Left cardiac atrium (tissue), 4 donors: ENCODE measurements at regions not wholly inside any gene's neighbourhood (a gene's known extent, or its start where the extent isn't known, plus 50 kb on each side); places are given as distances from the start of the nearest gene placed in this dataset.
"Not testable (repeated sequence)": the region's sequence is repeated elsewhere in the genome, so short reads cannot be mapped to it uniquely, and the experiment has no call there.

ENCODE experiments used
- ATAC-seq, 2 donors: fragments of 200-7000 bp; cut with Tn5 transposase; one replicate each; pipeline ENCODE4 v1.9.1; 2020; ENCODE audit warnings: mild to moderate bottlenecking in 2 of 2, moderate library complexity in 2 of 2
- DNase-seq: peaks from one replicate; pipeline ENCODE4 v3.0.0-alpha.2; 2020
- intact Hi-C, 2 donors: fragments of 100-400 bp; cut with DNase I; formaldehyde crosslinking; loops; one replicate each; pipeline versions ENCODE4 v1.14.1 to v1.15.1; 2022 to 2023
- donor health status: DM: no; HTN: yes; CAD: no.
- donor health status: DM: no; HTN: yes; CAD: no; lungs with severe emphysema.
- donor health status: DM: yes; HTN: yes; CAD: no.
- donor health status: Dilated cardiomyopathy.

GRCh38 chr1:73029571-73029970, 747.2 kb upstream of the NEGR1 start:
- intact Hi-C loops, result no loop called here
- DNase-seq (no peak), ATAC-seq (no peak)

DNA sequence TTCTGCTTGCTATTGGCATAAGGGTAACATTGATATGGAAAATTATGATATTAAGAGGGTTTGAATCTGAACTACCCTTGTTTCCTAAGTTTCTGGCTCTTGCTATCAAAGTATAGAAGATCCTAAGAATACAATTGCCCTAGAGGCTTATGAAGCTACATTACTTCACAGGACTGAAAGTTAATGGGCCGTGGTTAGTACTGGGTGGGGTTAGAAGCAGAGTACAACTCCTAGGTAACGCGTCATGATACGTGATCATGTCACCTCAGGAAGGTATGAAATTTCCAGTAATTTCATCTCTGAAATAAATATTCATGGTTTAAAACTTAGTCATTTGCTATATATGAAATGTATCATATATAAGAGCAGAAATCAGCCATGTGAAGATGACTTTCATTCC, 743.8 kb upstream of the NEGR1 start:
- intact Hi-C loops, result no loop called here
- no peak for ATAC-seq

DNA sequence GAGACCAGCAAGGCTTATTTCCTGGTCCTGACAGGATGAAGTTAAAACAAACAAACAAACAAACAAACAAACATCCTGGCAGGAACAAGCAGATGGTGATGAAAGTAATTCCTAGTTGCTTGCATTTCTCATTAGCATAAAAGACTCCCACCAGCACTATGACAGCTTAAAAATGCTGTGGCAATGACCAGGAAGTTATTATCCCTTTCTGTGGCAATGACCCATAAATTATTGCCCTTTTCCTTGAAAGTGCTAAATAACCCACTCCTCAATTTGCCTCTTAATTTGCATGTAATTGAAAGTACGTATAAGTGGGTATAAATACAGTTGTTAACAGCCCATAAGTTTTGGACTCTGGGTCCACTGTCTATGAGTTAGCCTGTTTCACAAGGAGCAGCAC, 727.6 kb upstream of the NEGR1 start:
- DNase-seq, result no peak
- intact Hi-C loops, result no loop called here
- no peak for ATAC-seq

More for the DNA sequence above, 743.8 kb upstream of the NEGR1 start:
- DNase-seq, result no peak

- no peak for DNase-seq
- no peak for ATAC-seq
- intact Hi-C loops, result no loop called here
Observed at GRCh38 chr1:73009311-73009710, 727.0 kb upstream of the NEGR1 start.

GRCh38 chr1:72997624-72998023, 715.3 kb upstream of the NEGR1 start:
- intact Hi-C loops, result no loop called here
- ATAC-seq, result no peak

GRCh38 chr1:72997041-72997440, 714.7 kb upstream of the NEGR1 start:
- ATAC-seq (no peak), DNase-seq (no peak)
- intact Hi-C loops, result no loop called here

More at GRCh38 chr1:72997624-72998023, 715.3 kb upstream of the NEGR1 start:
- no peak for DNase-seq

DNA sequence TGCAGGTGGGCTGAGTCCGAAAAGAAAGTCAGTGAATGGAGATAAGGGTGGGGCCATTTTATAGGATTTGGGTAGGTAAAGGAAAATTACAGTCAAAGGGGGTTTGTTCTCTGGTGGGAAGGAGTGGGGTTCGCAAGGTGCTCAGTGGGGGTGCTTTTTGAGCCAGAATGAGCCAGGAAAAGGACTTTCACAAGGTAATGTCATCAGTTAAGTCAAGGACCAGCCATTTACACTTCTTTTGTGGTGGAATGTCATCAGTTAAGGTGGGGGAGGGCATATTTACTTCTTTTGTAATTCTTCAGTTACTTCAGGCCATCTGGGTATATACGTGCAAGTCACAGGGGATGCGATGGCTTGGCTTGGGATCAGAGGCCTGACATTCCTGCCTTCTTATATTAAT, 705.5 kb upstream of the NEGR1 start:
- ATAC-seq, intact Hi-C loops, DNase-seq: not testable (repeated sequence)

DNA sequence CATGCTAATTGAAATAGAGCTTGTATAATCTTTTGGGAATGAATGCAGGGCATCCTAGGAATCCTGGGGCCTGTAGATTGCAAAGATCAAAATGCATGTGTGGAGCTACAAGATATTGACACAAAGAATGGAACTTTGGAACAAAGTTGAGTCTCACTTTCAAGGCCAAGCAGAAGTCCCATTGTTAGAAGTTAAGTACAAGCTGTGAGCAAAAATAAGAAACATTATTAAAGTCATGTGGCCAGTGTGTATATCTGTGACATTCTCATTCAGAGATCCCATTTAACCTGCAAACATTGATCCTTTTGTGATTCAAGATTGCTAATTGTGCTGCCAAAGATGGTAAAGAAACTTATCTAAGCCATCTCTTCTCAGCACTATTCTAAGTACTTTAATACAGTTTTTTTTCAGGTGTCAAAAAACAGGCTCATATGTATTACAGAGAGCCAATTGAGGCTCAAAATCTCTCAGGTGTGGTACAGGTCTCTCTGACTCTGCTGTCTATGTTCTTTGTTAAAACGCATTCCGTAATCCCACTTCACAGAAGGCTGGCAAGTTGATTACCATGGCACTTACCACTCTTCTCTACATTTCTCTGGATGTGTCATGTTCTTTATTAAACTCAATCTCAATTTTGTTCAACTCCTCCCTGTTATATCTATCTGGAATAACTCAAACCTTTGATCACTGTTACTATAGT, 704.4 kb upstream of the NEGR1 start:
- ATAC-seq (no peak), DNase-seq (no peak)
- intact Hi-C loops, result no loop called here

DNA sequence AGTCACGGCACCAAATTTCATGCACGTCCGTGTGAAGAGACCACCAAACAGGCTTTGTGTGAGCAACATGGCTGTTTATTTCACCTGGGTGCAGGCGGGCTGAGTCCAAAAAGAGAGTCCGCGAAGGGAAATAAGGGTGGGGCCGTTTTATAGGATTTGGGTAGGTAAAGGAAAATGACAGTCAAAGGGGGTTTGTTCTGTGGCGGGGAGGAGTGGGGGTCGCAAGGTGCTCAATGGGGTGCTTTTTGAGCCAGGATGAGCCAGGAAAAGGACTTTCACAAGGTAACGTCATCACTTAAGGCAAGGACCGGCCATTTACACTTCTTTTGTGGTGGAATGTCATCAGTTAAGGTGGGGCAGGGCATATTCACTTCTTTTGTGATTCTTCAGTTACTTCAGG, 702.7 kb upstream of the NEGR1 start:
- intact Hi-C loops, DNase-seq, ATAC-seq: not testable (repeated sequence)

DNA sequence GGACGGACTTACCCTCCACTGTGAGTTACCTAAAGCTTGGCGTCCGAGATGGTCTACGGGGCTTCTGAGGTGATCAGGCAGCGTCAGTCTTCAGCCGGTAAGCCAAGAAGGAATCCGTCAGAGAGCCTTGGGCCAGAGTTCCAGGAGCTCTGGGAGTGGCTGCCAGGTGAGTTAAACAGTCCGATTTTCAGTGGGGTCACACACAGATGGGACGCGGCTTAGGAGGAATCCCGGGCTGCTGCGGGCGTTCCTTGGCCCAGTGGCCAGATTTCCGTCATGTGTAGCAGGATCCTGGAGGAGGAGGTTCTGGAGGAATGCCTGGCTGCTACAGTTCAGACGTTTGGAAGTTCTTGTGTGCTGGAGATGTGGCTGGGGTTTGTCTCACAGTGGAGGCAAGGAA, 700.7 kb upstream of the NEGR1 start:
- ATAC-seq, DNase-seq, intact Hi-C loops: not testable (repeated sequence)

- DNase-seq (no peak), ATAC-seq (no peak)
- intact Hi-C loops, result no loop called here
Observed at GRCh38 chr1:72969461-72969860, 687.1 kb upstream of the NEGR1 start.

DNA sequence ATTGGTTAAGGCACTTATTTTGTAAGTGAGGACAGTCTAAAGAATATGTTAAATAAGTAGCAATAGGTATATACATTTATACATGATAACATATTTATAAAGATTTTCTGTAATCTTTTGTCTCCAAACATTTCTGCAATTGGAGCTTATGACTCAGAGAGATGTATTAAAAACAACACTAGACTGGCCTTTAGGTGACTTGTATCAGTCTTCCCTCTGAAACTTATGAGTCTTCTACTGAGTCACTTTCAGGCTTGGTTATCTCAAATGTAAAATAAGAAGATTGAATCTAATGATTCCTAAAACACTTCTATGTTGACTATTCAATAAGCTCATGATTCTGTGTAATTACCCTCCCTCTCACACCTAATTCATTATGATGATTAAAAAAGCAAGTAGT, 672.6 kb upstream of the NEGR1 start:
- ATAC-seq (no peak), DNase-seq (no peak)
- intact Hi-C loops, result no loop called here

- DNase-seq, intact Hi-C loops, ATAC-seq: not testable (repeated sequence)
Observed at GRCh38 chr1:72950900-72951299, 668.6 kb upstream of the NEGR1 start.

- ATAC-seq, result no peak
Observed at GRCh38 chr1:72946903-72947499, 664.7 kb upstream of the NEGR1 start.

GRCh38 chr1:72942008-72942407, 659.7 kb upstream of the NEGR1 start:
- intact Hi-C loops, result no loop called here
- ATAC-seq (no peak), DNase-seq (no peak)

More at GRCh38 chr1:72946903-72947499, 664.7 kb upstream of the NEGR1 start:
- intact Hi-C loops, result no loop called here
- DNase-seq, result no peak

DNA sequence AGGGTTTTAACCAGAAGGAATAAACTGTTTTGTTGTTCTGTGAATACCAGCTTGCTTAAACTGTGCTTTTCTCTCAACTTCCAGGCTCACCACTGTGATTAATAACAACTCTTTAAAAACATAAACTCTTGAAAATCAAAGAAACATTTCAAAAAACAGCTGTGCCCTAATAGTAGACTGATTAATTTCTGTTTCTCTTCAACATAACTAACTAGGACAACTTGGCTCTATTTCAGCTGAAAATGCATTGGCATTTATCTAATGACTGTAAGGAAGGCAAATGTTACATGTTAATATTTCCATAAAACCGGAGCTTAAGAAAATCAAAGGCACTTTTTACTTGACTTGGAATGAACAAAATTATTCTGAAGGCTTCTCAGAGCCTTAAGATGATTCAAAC, 656.1 kb upstream of the NEGR1 start:
- DNase-seq, result no peak
- ATAC-seq, result no peak
- intact Hi-C loops, result no loop called here

DNA sequence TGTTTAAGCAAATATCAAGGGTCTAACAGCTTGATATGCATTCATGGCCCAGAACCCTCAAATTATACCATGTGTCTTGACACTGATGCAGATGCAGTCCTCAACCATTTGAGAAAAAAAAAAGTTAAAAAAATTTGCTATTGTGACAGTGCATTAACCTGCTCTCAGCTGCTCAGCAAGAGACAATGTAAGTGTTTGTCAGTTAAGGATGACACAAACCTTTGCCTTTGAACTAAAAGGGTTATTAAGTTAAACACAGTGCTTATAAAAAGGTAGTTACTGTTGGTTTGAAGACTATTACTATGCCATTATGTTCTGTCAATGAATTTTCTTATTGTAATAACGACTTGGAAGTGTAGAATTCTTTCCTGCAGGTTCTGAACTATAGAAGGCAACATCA, 655.6 kb upstream of the NEGR1 start:
- ATAC-seq (no peak), DNase-seq (no peak)
- intact Hi-C loops, result no loop called here

DNA sequence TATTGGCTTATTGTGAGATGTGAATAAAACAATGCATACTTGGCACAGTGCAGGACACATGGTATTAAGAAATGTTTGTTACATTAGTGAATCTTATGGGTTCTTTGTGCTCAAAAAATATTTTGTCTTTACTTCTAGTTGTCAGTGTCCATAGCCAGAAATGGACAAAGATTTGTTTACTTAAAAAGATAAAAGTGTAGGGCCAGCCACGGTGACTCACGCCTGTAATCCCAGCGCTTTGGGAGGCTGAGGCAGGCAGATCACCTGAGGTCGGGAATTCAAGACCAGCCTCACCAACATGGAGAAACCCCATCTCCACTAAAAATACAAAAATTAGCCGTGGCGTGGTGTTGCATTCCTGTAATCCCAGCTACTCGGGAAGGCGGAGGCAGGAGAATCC, 654.6 kb upstream of the NEGR1 start:
- intact Hi-C loops, result no loop called here
- no peak for ATAC-seq
- DNase-seq, result no peak

DNA sequence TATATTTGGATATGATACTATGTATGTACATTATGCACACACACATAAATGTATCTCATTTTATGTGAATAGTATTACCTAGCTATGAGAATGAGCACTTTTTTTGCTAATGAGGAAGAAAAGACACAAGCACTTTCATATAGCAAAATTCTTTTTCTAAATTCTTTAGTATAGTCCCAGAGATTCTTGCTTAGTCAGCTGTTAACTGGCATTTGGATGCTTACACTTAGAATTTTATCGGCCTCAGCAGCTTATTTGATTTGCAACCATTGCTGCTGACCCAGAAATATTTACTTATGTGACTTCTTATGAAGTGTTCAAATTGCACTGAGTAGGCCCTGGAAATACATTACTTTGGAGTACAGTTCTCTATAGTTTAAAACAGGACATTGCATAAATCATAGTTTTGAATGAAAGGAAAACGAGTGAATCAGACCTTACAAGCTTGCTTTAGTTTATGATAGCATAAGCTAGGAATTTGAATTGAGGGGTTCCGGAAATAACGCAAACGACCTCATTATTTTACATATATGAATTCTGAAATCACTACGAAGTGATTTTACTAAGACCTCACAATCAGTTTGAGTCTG, 653.9 kb upstream of the NEGR1 start:
- ATAC-seq (no peak), DNase-seq (no peak)
- intact Hi-C loops, result no loop called here

DNA sequence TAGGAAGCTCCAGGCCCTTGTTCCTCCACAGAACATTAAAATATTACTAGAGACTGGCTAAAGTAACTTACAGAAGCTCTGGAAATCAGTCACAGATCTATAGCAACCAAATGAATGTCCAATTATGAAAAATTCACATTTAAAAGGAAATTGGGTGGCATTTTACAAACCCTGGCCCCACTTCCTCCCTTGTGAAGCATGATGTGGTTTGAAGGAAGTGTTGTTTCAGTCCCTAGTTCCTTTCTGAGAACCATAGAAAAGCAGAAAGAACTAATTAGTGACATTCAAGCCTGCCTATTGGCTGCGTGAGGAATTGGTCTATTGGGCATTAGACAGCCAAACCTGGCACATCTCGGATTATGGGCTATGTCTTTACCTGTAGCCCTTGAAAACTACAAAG, 649.7 kb upstream of the NEGR1 start:
- intact Hi-C loops, result no loop called here
- DNase-seq, result no peak
- no peak for ATAC-seq

GRCh38 chr1:72930528-72930927, 648.2 kb upstream of the NEGR1 start:
- ATAC-seq (no peak), DNase-seq (no peak)
- intact Hi-C loops, result no loop called here
